GM12891 (cell line): ENCODE measurements at regions not wholly inside any gene's neighbourhood (a gene's known extent, or its start where the extent isn't known, plus 50 kb on each side); places are given as distances from the start of the nearest gene placed in this dataset.

Experiments used
- PAX5 ChIP-seq: IDR thresholded peaks from 2 replicates; pipeline ENCODE4 v1.6.1; 2011; ENCODE audit warnings: low read length, moderate library complexity, mild to moderate bottlenecking; ENCODE audit not compliant: insufficient read depth, severe bottlenecking
- POLR2A ChIP-seq: IDR thresholded peaks from 2 replicates; pipeline ENCODE4 v1.6.1; 2011; ENCODE audit warnings: low read depth, low read length, control low read depth
- POLR2AphosphoS5 ChIP-seq: IDR thresholded peaks from 2 replicates; pipeline ENCODE4 v1.6.1; 2011; ENCODE audit warnings: low read depth, low read length, control low read depth
- POU2F2 ChIP-seq: IDR thresholded peaks from 2 replicates; pipeline ENCODE4 v1.6.1; 2011; ENCODE audit warnings: low read depth, mild to moderate bottlenecking, control low read depth, low read length, moderate library complexity
- SPI1 ChIP-seq: IDR thresholded peaks from 2 replicates; pipeline ENCODE4 v1.6.1; 2011; ENCODE audit warnings: low read depth, low read length, control low read depth
- TAF1 ChIP-seq: IDR thresholded peaks from 2 replicates; pipeline ENCODE4 v1.6.1; 2011; ENCODE audit warnings: low read depth, low read length, control low read depth

DNA sequence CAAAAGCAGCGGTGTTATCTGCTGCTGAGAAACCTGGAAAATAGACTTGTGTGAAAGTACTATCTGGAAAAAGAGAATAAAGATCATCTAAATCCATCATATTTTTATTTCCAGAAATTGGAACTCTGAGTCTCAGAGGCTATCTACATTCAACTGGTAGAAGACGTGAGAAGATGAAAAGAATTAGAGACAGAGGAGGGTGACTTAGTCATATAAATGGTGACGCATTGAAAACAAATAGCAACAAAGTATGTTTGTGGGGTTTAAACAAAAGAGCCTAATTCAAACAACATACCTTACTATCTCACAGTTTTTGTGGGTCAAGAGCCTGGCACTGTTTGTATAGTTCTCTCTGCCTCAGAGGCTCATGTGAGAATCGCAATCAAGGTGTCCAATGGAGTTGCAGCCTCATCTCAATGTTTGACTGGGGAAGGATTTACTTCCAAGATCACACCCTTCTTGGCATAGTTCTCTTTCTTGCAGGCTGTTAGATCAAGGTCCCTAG lies 757.1 kb upstream of the SLC35B3 start:
- TF ChIP-seq POLR2A (no peak), POLR2AphosphoS5 (no peak), PAX5 (no peak), TAF1 (no peak), SPI1 (no peak), POU2F2 (no peak)
